ENCODE measurements at regions not wholly inside any gene's neighbourhood (a gene's known extent, or its start where the extent isn't known, plus 50 kb on each side); places are given as distances from the start of the nearest gene placed in this dataset.

DNA sequence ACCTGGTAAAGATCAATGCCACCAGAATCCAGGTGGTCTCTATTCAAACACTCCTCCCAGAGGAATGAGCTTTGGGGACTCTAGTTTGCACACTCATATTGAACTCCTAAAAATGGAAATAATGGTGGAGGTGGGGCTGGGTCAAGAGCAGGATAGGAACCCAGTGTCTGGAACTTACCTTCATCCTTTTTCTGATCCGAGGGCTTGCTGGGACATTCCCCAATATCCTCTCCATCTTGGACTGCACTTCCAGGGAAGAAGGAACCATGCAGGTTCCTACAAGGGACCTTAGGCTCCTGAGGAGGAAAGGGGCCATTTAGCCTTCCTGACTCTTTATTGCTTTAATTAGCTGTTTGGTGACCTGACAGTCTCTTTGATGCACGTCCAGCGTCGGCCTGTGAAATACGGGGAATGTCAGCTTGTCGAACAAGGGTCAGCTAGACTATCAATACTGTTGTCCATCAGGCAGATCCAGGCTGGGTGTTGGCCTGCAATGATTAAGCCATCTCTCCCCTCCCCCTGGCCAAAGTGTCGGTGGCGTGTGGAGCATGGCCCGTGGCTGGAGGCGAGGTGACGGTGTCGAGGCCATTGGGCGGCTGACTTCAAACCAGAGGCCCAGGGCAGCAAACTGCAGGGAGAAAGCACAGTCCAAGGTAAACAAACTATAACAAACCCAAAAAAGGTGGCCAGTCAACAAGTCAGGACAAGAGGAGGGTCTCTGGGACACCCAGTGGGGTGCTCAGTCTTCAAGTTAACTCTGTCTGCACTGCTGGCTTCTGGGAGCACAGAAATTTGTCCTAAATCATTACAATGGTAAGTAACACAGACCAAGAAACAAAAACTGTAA lies 405.2 kb upstream of the TBX3 start:
- no peak for DNase-seq (ENCODE audit: low spot score)

DNA sequence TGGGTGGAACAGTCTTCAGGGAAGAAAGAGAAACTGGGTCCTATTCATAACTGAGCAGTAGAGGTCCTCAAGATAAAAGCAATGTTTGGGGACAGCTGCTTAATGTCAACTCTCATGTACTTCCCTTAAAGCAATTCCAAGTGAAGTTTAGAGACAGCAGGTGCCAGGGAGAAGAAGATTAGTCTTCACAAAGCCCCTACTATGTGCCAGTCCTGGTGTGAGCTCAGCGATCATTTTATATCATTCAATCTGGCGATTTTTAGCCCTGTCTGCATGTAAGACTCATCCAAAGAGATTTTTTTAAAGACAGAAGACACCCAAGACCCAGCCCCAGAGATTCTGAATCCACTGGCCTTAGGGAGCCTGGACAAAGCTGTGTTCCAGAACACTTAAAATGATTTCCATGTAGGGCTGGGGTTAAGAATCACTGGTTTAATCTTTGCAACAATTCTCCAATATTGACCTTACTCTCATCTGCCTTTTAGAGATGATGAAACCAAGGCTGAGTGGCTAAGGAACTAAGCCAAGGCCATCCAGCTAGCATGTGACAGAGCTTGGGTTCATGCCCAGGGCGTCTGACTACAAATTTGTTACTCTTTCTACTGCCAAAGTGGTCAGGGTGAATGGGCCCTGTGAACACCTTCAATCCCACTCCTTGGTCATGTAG lies 404.5 kb upstream of the TBX3 start:
- DNase-seq (ENCODE audit: low spot score), result no peak

DNA sequence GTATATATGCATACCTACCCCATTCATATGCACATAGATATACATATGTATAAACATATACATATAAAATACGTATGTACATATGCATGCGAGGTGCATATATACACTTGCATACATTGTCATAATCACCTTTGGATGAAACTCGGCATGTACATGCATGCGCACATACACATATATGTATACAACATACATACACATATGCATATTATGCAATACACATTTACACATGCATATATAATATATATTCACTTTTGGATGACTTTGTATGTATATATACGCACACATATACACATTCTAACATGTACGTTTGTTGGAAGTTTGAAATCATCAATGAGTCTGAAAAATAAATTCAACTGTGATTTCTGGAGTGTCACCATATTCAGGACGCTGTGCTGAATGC lies 401.6 kb upstream of the TBX3 start:
- no peak for DNase-seq (ENCODE audit: low spot score)

DNA sequence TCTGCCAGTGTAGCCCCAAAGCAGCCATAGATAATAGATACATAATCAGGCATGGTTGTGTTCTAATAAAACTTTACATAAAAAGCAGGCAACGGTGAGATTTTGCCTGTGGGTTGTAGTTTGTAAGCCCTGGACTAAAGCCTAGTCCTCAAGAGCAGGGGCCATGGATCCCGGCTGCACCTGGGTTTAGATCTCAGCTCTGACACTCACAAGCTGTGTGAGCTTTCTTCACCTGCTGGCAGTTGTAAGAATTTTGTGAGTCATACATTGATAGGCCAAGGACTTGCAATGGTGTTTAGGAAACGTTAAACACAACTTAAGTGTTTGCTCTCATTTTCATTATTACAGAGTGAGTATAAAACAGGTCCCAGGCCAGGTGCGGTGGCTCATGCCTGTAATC lies 395.8 kb upstream of the TBX3 start:
- no peak for DNase-seq (ENCODE audit: low spot score)

DNA sequence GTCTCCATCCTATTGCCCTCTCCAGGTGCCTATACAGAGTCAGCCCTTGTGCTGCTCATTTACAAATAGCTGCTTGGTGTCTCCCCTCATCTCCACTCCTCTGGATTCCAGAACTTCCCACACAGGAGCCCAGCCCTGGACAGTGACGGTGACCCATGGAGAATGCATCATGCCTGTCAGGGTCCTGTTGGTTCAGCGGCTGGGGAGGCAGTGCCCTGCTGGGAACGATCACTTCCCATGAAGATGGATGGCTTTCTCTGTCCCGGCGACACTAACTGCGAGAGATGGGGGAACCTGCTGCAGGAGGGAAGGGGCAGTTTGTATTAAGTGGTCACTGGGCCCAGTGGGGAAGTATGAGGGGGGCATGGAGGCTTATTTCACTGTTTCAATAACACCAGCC lies 395.0 kb upstream of the TBX3 start:
- DNase-seq (ENCODE audit: low spot score), result no peak

DNA sequence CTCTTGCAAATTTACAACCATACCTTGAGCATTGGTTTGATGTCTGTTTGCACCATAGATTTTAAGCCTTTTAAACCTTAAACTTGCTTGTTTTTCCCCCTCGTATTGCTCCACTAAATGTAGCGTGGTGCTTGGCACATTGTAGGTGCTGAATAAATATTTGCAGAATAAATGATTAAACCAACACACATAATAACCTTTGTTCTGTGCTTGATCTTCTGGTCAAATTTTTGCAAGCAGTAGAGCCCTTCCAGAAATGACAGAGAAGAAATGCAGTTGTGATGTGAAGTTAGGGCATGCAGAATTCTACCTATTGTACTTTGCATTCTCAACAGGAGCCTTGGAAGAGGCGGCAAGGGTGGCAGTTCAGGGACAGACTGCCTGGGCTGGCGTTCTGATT lies 394.4 kb upstream of the TBX3 start:
- no peak for DNase-seq (ENCODE audit: low spot score)

DNA sequence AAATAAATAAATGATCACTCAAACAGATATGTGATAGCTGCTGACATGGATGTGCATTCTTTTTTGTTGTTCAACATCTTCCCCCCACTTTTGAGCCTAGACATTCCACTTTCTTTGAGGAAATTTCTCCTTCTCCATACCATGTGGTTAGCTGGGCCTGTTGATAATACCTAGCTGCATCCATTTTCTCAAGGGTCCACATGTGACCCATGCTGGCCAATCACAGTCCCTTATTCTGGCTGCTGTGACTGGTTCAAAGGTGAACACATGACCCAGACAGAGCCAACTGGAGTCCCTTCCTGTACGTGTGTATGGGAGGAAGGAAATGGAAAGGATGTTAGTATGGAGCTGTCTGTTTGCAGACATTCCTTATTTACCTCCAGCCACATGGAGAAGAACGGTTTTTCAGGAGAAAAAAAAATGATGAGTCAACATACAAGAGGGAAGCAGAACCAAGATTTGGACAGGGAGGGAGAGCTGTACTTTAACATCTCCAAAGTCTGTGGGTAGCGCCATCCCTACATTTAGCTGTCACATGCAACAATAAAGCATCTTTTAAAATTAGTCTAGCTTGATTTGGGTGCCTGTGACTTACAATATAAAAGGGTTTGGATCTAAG lies 391.7 kb upstream of the TBX3 start:
- no peak for DNase-seq (ENCODE audit: low spot score)

DNA sequence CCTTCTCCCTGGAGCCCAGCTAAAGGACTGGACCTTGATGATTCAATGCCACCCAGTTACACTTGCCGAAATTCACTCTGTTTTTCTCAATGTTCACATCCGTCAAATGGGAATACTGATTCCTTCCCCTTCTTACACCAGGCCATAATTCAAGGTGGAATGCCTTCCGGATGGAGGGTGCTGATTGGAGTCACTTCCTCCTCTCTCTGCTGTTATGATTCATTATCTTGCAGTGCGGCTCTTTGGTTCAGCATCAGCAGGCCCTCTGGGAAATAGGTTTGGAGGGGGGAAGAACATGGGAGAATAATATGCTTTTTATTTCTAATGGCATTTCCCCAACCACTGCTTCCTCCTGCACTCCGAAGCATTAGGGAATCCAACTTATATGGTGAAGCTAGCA lies 390.6 kb upstream of the TBX3 start:
- no peak for DNase-seq (ENCODE audit: low spot score)

DNA sequence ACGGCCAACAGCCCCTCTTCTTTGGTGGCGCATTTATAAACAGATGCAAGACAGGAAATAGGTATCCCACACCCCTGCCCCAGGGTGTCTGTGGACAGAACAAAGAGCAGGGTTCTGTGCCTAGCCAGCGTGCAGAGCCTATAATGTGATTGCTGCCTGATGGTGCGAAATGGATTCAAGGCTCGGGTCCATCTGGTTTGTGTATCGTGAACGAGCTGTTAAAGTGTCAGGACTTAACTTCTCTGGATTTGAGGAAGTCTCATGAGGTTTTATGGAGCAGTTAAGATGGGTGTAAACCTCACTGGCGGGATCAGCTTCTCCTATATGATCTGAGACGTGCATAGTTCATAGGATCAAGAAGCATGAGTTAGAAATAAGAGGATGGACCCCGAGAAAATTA lies 388.7 kb upstream of the TBX3 start:
- no peak for DNase-seq (ENCODE audit: low spot score)

DNA sequence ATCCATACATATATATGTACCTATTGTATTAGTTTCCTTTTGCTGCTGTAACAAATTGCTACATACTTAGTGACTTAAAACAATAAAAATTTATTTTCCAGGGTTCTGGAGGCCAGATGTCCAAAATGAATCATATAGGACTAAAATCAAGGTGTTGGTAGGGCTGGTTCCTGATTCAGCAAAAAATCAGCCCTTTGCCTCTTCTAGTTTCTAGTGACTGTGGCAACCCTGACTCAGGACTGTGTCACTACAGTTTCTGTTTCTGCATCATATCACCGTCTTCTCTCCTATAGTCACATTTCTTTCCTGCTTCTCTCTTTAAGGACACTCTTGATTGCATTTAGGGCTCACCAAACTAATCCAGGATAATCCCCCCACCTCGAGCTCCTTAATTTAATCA lies 386.3 kb upstream of the TBX3 start:
- DNase-seq (ENCODE audit: low spot score), result no peak

DNA sequence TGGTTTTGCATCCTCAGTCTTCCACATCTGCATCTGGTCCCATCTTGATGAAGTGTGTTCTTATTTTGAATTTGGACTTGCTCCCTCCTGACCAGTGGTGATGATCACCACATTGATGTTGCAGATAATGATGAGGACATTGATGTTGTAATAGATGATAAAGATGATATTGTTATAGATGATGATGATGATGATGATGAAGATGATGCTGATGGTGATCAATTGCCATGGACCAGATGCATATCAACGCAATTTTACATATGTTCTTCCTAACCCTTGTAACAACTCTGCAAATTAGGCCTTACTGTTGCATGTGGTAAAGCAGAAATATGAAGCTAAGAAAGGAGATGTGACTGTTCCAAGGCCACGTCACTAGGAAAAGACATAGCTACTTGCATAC lies 380.3 kb upstream of the TBX3 start:
- no peak for DNase-seq (ENCODE audit: low spot score)

DNA sequence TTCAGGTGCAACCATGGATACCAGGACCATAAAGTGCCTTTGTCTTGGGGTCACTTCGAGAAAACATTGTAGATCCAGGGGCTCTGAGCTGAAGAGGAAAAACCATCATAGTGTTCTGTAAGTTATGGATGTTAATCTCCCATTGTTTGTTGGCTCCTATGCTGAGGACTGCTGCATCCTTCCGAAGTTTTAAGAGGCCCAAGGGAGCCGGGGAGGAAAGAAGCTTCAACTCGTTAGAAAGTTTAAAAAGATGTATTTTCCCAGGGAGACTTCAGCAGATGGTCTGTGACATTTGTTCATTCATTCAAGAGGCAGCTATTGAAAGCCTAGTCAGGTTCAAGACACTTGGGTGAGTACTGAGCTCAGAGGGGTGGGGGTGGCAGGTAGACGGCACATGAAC lies 378.8 kb upstream of the TBX3 start:
- DNase-seq (ENCODE audit: low spot score), result no peak

DNA sequence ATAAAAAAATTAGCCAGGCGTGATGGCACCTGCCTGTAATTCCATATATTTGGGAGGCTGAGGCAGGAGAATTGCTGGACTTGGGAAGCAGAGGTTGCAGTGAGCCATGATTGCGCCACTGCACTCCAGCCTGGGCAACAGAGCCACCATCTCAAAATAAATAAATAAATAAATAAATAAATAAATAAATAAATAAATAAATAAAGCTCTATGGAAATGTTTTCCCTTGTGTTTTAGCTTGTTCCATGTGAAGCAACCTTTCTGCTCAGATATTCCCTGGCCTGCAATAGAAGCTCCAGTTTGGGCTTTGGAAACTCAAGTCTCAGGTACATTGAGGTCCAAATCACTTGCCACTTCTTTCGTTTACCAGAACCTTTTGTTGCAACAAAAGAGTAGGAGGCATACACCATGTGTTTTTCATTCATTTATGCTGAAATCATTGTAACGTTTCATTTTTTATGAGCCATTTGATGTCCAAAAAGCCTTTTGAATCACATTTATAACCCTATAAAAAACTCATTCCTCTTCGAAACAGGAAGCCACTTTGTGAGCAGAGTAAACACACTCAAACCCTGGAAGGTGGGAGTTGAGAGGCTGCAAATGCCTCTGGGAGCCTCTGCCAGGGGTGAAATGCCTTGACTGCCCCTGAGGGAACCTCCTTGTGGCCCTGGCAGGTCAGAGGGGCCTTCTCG lies 376.6 kb upstream of the TBX3 start:
- no peak for DNase-seq (ENCODE audit: low spot score)

DNA sequence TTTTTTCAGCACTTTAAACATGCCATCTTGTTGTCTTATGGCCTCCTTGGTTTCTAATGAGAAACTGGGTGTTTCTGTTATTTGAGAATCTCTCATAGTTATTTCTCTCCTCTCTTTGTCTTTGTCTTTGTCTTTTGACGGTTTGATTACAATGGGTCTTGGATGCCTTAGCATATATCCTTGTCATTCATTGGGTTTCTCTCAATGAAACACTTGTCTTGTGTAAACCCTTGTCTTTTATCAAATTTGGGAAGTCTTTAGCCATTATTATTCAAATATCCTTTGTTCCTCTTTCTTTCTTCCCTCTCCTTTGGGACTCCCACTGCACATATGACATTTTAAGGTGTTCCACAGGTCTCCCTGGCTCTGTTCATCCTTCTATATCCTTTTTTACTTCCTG lies 373.5 kb upstream of the TBX3 start:
- no peak for DNase-seq (ENCODE audit: low spot score)

DNA sequence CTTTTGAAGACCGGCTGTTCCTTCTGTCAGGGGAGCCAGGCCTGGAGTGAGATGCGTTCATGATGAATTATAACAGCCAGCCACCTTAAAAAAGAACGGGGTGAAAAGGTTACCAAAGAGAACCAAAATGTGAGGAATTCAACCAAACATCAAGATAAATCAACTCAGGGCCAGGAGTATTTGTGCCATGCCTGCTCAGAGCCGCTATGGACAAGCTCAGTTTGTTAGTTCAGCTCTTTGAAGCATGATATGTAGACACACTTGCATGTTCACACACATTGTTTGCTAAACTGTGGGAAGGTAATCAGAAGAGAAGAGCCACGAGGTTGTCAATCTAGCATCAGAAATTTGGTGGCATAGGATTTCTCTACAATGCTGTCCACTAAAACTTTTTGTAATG lies 367.4 kb upstream of the TBX3 start:
- DNase-seq (ENCODE audit: low spot score), result no peak

DNA sequence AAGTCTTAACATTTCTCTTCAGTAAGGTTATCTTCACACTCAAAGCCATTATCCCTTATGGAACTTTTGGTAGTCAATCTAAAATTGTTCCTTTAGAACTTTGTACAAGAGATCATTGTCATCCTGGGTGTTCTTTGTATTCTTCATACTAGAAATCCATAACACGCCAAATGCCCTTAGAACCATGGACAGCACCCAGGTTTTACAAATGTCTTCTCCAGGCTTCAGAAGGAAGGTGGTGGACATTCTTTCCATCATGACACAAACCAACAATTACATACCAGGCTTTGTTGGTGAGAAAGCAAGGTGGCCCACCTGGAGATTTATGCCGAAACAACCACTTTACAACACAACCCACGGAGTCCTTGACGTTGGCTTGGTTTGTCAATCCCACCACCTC lies 365.6 kb upstream of the TBX3 start:
- no peak for DNase-seq (ENCODE audit: low spot score)

DNA sequence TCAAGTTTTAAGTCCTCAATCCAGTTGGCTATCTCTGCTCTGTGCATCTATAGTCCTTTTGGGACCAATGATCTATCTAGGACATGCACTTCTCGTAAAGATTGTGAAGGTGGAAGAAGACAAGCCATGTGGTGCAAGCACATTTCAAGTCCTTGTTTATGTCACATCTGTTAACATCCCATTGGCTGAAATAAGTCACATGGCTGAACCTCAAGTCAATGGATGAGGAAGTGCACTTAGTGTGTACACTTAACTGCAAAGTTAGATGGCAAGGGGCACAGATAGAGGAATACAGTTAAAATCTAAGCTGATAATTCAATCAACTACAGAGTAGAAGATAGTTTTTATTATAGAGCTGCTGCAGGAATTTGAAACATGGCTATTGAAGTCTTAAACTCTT lies 362.8 kb upstream of the TBX3 start:
- no peak for DNase-seq (ENCODE audit: low spot score)

DNA sequence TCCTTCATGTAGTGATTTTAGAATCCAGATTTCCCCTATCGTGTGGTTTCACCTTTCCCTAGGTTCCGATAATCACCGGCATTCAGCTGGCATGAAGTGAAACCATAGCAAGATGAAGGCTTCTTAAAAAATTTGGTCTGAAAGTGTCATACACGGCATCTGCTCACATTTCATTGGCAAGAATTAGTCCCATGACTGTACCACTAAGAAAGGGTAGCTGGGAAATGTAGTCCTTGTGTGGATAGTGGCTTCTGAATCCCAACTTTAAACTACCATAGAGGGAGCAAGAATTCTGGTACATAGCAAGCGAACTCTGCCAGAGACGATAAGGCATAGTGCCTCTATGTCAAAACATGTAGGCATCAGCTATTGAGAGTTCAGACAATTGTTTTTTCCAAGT lies 360.1 kb upstream of the TBX3 start:
- DNase-seq (ENCODE audit: low spot score), result no peak

DNA sequence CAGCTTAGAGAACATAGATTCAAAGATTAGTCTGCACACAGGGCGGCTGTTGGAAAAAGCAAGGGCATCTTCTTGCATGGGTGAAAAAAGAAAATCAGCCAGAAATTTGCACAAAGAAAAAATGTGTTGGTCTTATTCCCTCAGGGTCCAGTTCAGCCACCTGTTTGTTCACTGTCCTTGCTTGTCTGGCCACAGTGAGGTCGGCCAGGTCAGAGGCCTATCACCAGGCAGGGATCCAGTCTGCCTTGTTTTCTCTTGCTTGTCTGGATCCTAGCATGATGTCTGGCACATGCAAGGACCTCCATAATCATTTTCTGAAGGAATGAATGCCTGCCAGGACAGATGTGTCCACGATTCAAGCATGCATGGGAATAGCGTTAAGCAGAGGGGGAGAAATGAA lies 359.1 kb upstream of the TBX3 start:
- DNase-seq (ENCODE audit: low spot score), result no peak

DNA sequence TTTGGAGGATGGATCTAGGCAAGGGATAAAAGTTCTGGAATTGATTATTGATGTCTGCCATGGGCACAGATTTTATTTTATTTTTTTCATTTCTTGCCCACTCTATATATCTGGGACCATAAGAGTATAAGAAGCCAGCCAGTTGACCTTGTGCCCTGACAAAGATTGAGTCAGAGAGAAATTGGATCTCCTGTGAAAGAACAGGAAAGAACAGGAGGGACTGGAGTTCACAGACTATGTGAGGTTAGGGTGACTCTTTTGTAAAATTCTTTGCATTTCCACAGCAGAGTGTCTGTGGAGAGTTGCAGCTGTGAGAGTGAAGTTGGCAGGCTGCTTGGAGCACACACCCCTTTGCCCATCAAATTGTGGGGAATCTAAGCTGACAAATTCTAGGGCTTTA lies 358.4 kb upstream of the TBX3 start:
- DNase-seq (ENCODE audit: low spot score), result no peak

DNA sequence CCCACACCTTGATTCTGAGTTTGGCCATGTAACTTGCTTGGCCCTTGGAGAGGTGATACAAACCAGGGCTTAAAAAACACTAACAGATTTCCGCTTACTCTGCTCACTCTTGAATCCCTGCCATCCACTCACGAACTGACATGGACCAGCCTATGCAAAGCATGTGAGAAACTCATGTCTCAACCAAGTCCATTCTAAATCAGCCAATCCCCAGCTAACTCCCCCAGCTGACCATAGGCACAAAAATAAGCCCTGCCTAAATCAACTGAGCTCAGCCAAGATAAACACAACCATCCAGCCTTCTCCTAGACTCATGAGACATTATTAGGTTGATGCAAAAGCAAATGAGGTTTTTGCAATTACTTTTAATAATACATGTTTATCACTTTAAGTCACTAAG lies 353.9 kb upstream of the TBX3 start:
- DNase-seq (ENCODE audit: low spot score), result no peak

DNA sequence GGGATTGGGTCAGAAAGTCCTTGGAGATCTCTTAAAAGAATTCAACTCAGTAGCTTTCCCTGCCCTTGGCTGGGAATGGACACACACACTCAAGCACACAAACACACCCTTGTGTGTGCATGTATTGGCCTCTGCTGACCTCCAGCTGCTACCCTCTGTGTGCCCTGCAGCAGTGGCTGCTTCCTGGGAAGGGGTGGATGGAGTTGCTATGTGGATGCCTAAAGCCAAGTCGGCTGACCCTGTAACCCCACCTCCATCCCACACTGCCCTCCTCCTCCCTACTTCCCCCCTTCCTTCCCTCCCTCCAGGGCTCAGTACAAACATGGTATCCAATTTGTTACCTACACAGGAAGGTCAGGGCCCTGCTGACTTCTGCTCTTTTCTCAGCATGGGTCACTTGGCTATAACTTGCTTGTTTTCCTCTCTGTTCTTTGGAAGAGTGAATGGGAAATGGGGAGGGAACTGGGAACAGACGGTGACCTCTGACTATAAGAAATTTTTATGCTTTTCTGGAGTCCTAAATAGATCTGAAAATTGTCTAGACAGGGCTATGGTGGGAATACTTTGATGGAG lies 351.6 kb upstream of the TBX3 start:
- DNase-seq (ENCODE audit: low spot score), result no peak
